ENCODE measurements at regions not wholly inside any gene's neighbourhood (a gene's known extent, or its start where the extent isn't known, plus 50 kb on each side); places are given as distances from the start of the nearest gene placed in this dataset.

- H3K9me2 ChIP-seq (ENCODE audit: low read depth, low read length), result no peaks in the 10 kb centered on the region
- no peaks in the 10 kb centered on the region for H3F3A ChIP-seq (ENCODE audit: insufficient read depth, low read length)
- no peaks in the 10 kb centered on the region for H3K79me2 ChIP-seq (ENCODE audit: insufficient read depth, low read length)
- H3K9ac ChIP-seq (ENCODE audit: low read length), result no peak overlapping the region
- H3K4me1 ChIP-seq (ENCODE audit: insufficient read depth, low read length, severe bottlenecking), result no peaks in the 10 kb centered on the region
- H3K4me2 ChIP-seq (ENCODE audit: low read length), result no peak overlapping the region
- no peaks in the 10 kb centered on the region for H4K20me1 ChIP-seq (ENCODE audit: insufficient read depth, low read length)
- no peak overlapping the region for H3K27ac ChIP-seq (ENCODE audit: low read depth, low read length, poor library complexity, severe bottlenecking)
- no peaks in the 10 kb centered on the region for H3K9me3 ChIP-seq (ENCODE audit: low read length)
- H3K36me3 ChIP-seq (ENCODE audit: insufficient read depth, low read length), result no peaks in the 10 kb centered on the region
- H3K4me3 ChIP-seq (ENCODE audit: low read depth, low read length, poor library complexity, severe bottlenecking), result no peak overlapping the region
- H3K27me3 ChIP-seq (ENCODE audit: insufficient read depth, low read length), result no peaks in the 10 kb centered on the region
- no peak overlapping the region for H2AFZ ChIP-seq (ENCODE audit: low read length)
- TF ChIP-seq EZH2 (IDR thresholded peaks at IDR 0.05; ENCODE audit: borderline replicate concordance, low read length), result no peak
- no peak for TF ChIP-seq CTCF (IDR thresholded peaks at IDR 0.05; ENCODE audit: low read length)
Measured at GRCh38 chr14:56390859-56391258, 188.7 kb upstream of the TMEM260 start.

GRCh38 chr14:56394826-56395530, 184.6 kb upstream of the TMEM260 start:
- no peaks in the 10 kb centered on the region for H3K36me3 ChIP-seq (ENCODE audit: insufficient read depth, low read length)
- no peak overlapping the region for H3K9ac ChIP-seq (ENCODE audit: low read length)
- H2AFZ ChIP-seq (ENCODE audit: low read length), result no peak overlapping the region
- no peak overlapping the region for H3K4me3 ChIP-seq (ENCODE audit: low read depth, low read length, poor library complexity, severe bottlenecking)
- no peak overlapping the region for H3K4me2 ChIP-seq (ENCODE audit: low read length)
- no peak overlapping the region for H3K27ac ChIP-seq (ENCODE audit: low read depth, low read length, poor library complexity, severe bottlenecking)
- H4K20me1 ChIP-seq (ENCODE audit: insufficient read depth, low read length), result no peaks in the 10 kb centered on the region
- no peaks in the 10 kb centered on the region for H3K27me3 ChIP-seq (ENCODE audit: insufficient read depth, low read length)
- no peaks in the 10 kb centered on the region for H3F3A ChIP-seq (ENCODE audit: insufficient read depth, low read length)
- H3K4me1 ChIP-seq (ENCODE audit: insufficient read depth, low read length, severe bottlenecking), result no peaks in the 10 kb centered on the region
- H3K9me2 ChIP-seq (ENCODE audit: low read depth, low read length), result no peaks in the 10 kb centered on the region
- H3K9me3 ChIP-seq (ENCODE audit: low read length), result no peaks in the 10 kb centered on the region
- H3K79me2 ChIP-seq (ENCODE audit: insufficient read depth, low read length), result no peaks in the 10 kb centered on the region
- TF ChIP-seq EZH2 (IDR thresholded peaks at IDR 0.05; ENCODE audit: borderline replicate concordance, low read length) (no peak), CTCF (IDR thresholded peaks at IDR 0.05; ENCODE audit: low read length) (no peak)

GRCh38 chr14:56400109-56400825, 179.3 kb upstream of the TMEM260 start:
- Histone ChIP-seq H3K36me3 (ENCODE audit: insufficient read depth, low read length) (no peaks in the 10 kb centered on the region), H2AFZ (ENCODE audit: low read length) (no peak overlapping the region), H3K9ac (ENCODE audit: low read length) (no peak overlapping the region), H3F3A (ENCODE audit: insufficient read depth, low read length) (no peaks in the 10 kb centered on the region), H3K4me1 (ENCODE audit: insufficient read depth, low read length, severe bottlenecking) (no peaks in the 10 kb centered on the region), H3K4me2 (ENCODE audit: low read length) (no peak overlapping the region), H3K79me2 (ENCODE audit: insufficient read depth, low read length) (no peaks in the 10 kb centered on the region), H3K4me3 (ENCODE audit: low read depth, low read length, poor library complexity, severe bottlenecking) (no peak overlapping the region), H3K27ac (ENCODE audit: low read depth, low read length, poor library complexity, severe bottlenecking) (no peak overlapping the region), H3K9me3 (ENCODE audit: low read length) (no peaks in the 10 kb centered on the region), H3K27me3 (ENCODE audit: insufficient read depth, low read length) (no peaks in the 10 kb centered on the region), H3K9me2 (ENCODE audit: low read depth, low read length) (no peaks in the 10 kb centered on the region), H4K20me1 (ENCODE audit: insufficient read depth, low read length) (no peaks in the 10 kb centered on the region)
- TF ChIP-seq EZH2 (IDR thresholded peaks at IDR 0.05; ENCODE audit: borderline replicate concordance, low read length) (no peak), CTCF (IDR thresholded peaks at IDR 0.05; ENCODE audit: low read length) (no peak)
